WI38 (cell line): ENCODE measurements at regions not wholly inside any gene's neighbourhood (a gene's known extent, or its start where the extent isn't known, plus 50 kb on each side); places are given as distances from the start of the nearest gene placed in this dataset.

ENCODE experiments used
- H3K4me3 ChIP-seq: 2 replicates; pipeline ENCODE4 v1.5.1; 2011; ENCODE audit warnings: low read depth, mild to moderate bottlenecking, control low read depth, low read length
- CTCF ChIP-seq: IDR thresholded peaks from 2 replicates; pipeline ENCODE4 v1.5.1; 2012; ENCODE audit warnings: low read depth, mild to moderate bottlenecking, control low read depth, low read length

GRCh38 chr1:244219802-244220201 lies 168.7 kb downstream of the ZBTB18 start:
- TF ChIP-seq CTCF = no peak
- H3K4me3 ChIP-seq = no peak overlapping the region

- TF ChIP-seq CTCF = no peak
- no peak overlapping the region for H3K4me3 ChIP-seq
Observed at GRCh38 chr1:244220410-244220809, 169.3 kb downstream of the ZBTB18 start.

- H3K4me3 ChIP-seq = no peak overlapping the region
- TF ChIP-seq CTCF = no peak
Observed at GRCh38 chr1:244221991-244222390, 170.9 kb downstream of the ZBTB18 start.

- TF ChIP-seq CTCF = no peak
- H3K4me3 ChIP-seq = no peak overlapping the region
Observed at GRCh38 chr1:244224487-244225430, 173.7 kb downstream of the ZBTB18 start.

- H3K4me3 ChIP-seq = no peak overlapping the region
- TF ChIP-seq CTCF = no peak
Observed at GRCh38 chr1:244226435-244226834, 175.4 kb downstream of the ZBTB18 start.

GRCh38 chr1:244230470-244230869 lies 179.4 kb downstream of the ZBTB18 start:
- TF ChIP-seq CTCF = no peak
- no peak overlapping the region for H3K4me3 ChIP-seq

GRCh38 chr1:244231193-244231571 lies 180.1 kb downstream of the ZBTB18 start:
- no peak for TF ChIP-seq CTCF
- H3K4me3 ChIP-seq = peak overlapping the region; percentile 24; the same call in 1 of the 2 replicates
